Mammary epithelial cell (primary cell): ENCODE measurements at regions not wholly inside any gene's neighbourhood (a gene's known extent, or its start where the extent isn't known, plus 50 kb on each side); places are given as distances from the start of the nearest gene placed in this dataset.

Source experiments
- EZH2 ChIP-seq: IDR thresholded peaks from 2 replicates; pipeline ENCODE4 v1.6.1; 2012; ENCODE audit warnings: low read length, inconsistent platforms, borderline replicate concordance
- TF ChIP-seq, protein P1 (sequence below), 2 donors: IDR thresholded peaks in 1 of 2; conservative IDR thresholded peaks in 1 of 2; 2 replicates each; pipeline ENCODE4 v1.5.1; 2011 to 2012; ENCODE audit warnings: inconsistent platforms in 2 of 2, low read length in 2 of 2, mild to moderate bottlenecking in 2 of 2, control low read depth in 1 of 2, low read depth in 1 of 2; ENCODE audit not compliant: insufficient read depth in 1 of 2; ENCODE audit errors: extremely low read depth in 1 of 2

DNA sequence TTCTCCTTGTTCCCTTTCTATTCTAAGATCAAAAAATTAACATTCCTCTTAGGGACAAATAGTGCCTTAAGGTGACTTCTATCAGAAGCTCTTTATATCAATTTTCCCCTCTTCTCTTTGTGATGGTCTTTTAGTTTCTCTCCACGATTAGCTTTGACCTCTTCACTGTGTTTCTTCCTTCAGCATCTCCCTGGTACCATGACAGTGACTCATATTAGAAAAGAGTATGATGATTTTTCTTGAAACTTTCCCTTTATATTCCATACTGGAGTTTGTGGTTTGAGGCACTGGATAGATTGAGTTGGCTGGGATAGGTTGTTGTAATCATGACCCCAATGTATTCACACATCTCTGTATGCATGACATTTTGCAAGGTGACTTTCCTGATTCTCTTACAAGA lies 335.6 kb upstream of the GLI3 start:
- TF ChIP-seq, protein P1, sequence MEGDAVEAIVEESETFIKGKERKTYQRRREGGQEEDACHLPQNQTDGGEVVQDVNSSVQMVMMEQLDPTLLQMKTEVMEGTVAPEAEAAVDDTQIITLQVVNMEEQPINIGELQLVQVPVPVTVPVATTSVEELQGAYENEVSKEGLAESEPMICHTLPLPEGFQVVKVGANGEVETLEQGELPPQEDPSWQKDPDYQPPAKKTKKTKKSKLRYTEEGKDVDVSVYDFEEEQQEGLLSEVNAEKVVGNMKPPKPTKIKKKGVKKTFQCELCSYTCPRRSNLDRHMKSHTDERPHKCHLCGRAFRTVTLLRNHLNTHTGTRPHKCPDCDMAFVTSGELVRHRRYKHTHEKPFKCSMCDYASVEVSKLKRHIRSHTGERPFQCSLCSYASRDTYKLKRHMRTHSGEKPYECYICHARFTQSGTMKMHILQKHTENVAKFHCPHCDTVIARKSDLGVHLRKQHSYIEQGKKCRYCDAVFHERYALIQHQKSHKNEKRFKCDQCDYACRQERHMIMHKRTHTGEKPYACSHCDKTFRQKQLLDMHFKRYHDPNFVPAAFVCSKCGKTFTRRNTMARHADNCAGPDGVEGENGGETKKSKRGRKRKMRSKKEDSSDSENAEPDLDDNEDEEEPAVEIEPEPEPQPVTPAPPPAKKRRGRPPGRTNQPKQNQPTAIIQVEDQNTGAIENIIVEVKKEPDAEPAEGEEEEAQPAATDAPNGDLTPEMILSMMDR (conservative IDR thresholded peaks at IDR 0.05 in 1 of 2, IDR thresholded peaks at IDR 0.05 in 1 of 2; ENCODE audit: extremely low read depth in 1 of 2, insufficient read depth in 1 of 2, low read depth in 1 of 2, low read length in 2 of 2): no peak
- no peak for TF ChIP-seq EZH2
